Neural crest cell (in vitro differentiated cells): ENCODE measurements at regions not wholly inside any gene's neighbourhood (a gene's known extent, or its start where the extent isn't known, plus 50 kb on each side); places are given as distances from the start of the nearest gene placed in this dataset.

Experiments used
- DNase-seq: peaks from one replicate; pipeline ENCODE4 v3.0.0; 2021; ENCODE audit warnings: low read depth, mixed read lengths, low spot score
- H3K27ac Mint-ChIP-seq: one replicate; pipeline ENCODE4 v1.8.0; 2021; ENCODE audit warnings: mild to moderate bottlenecking, mixed read lengths; ENCODE audit not compliant: unreplicated experiment
- H3K27me3 Mint-ChIP-seq: 2 replicates; pipeline ENCODE4 v1.8.0; 2021; ENCODE audit warnings: low read depth, mild to moderate bottlenecking, mixed read lengths
- H3K36me3 Mint-ChIP-seq: 2 replicates; pipeline ENCODE4 v1.8.0; 2021; ENCODE audit warnings: low read depth, mild to moderate bottlenecking, mixed read lengths
- H3K4me1 Mint-ChIP-seq: 2 replicates; pipeline ENCODE4 v1.8.0; 2021; ENCODE audit warnings: mixed read lengths
- H3K4me3 Mint-ChIP-seq: one replicate; pipeline ENCODE4 v1.8.0; 2021; ENCODE audit warnings: mild to moderate bottlenecking, mixed read lengths
- H3K9me3 Mint-ChIP-seq: 2 replicates; pipeline ENCODE4 v1.8.0; 2021; ENCODE audit warnings: mixed read lengths
- TF ChIP-seq, protein P1 (sequence below): fragments of 200-600 bp; sonication (generic); conservative IDR thresholded peaks from 2 replicates; pipeline ENCODE4 v1.5.0; 2021; ENCODE audit warnings: antibody characterized with exemption, mild to moderate bottlenecking

GRCh38 chr16:22614271-22614947 lies 103.7 kb downstream of the NPIPB5 start:
- no peak for DNase-seq
- no peaks in the 10 kb centered on the region for H3K4me1 Mint-ChIP-seq
- no peak overlapping the region for H3K27ac Mint-ChIP-seq
- TF ChIP-seq, protein P1, sequence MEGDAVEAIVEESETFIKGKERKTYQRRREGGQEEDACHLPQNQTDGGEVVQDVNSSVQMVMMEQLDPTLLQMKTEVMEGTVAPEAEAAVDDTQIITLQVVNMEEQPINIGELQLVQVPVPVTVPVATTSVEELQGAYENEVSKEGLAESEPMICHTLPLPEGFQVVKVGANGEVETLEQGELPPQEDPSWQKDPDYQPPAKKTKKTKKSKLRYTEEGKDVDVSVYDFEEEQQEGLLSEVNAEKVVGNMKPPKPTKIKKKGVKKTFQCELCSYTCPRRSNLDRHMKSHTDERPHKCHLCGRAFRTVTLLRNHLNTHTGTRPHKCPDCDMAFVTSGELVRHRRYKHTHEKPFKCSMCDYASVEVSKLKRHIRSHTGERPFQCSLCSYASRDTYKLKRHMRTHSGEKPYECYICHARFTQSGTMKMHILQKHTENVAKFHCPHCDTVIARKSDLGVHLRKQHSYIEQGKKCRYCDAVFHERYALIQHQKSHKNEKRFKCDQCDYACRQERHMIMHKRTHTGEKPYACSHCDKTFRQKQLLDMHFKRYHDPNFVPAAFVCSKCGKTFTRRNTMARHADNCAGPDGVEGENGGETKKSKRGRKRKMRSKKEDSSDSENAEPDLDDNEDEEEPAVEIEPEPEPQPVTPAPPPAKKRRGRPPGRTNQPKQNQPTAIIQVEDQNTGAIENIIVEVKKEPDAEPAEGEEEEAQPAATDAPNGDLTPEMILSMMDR, result no peak
- H3K36me3 Mint-ChIP-seq, result no peaks in the 10 kb centered on the region
- no peak overlapping the region for H3K4me3 Mint-ChIP-seq
- H3K9me3 Mint-ChIP-seq, result peaks cover 7% of the 10 kb centered on the region
- peaks cover 8% of the 10 kb centered on the region for H3K27me3 Mint-ChIP-seq

DNA sequence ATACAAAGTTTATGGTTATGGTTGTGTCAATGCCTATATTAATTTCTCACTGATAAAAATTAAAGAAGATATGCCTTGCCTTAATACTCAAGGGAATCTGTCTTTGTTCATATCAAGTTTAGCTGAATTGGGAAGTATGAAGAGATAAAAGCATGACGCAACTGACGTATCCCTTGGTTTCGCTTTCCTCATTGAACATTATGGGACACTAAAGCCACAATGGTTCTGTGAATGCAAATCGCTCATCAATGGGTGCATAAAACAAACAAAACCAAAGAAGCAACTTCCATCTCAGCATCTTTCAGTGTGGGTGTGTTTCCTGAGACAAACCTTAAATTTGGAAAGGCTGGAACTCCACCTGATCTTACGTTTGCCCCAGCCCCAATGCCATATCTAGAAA lies 108.2 kb downstream of the NPIPB5 start:
- Mint-ChIP-seq H3K4me3 (no peak overlapping the region), H3K27me3 (peaks cover 14% of the 10 kb centered on the region), H3K27ac (no peak overlapping the region), H3K36me3 (no peaks in the 10 kb centered on the region), H3K4me1 (no peaks in the 10 kb centered on the region), H3K9me3 (peaks cover 7% of the 10 kb centered on the region)
- TF ChIP-seq, protein P1, result no peak
- DNase-seq, result no peak

DNA sequence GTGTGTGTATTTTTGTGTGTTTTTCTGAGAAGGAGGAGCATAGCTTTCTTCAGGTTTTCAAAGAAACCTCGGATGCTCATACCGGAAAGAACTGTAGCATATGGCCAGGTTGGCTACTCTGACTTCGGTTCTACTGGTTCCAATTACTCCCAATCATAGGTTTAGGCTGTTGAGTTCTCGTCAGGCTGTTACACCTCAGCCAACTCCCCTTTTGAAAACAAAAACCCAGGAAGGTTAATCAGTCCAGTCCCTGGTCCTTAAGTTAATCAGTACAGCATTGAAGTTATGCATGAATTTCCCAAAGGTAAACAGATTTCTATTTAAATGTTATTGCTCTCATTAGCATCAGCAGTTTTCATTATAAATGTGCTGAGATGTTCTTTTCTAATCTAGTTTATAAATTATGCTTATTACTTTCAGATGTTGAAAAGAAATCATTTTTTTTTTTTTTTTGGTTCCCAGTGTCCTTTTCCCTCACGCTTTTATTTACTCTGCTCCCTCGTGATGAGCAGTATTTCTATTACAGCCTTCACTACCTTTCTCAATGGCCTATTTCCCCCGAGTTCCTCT lies 111.0 kb downstream of the NPIPB5 start:
- TF ChIP-seq, protein P1, result no peak
- peaks cover 2% of the 10 kb centered on the region for H3K9me3 Mint-ChIP-seq
- H3K4me3 Mint-ChIP-seq, result no peak overlapping the region
- no peaks in the 10 kb centered on the region for H3K4me1 Mint-ChIP-seq
- no peaks in the 10 kb centered on the region for H3K36me3 Mint-ChIP-seq
- no peak overlapping the region for H3K27ac Mint-ChIP-seq
- H3K27me3 Mint-ChIP-seq, result peaks cover 14% of the 10 kb centered on the region
- DNase-seq, result no peak

GRCh38 chr16:22622703-22623102 lies 112.0 kb downstream of the NPIPB5 start:
- H3K4me1 Mint-ChIP-seq, result no peaks in the 10 kb centered on the region
- peaks cover 2% of the 10 kb centered on the region for H3K9me3 Mint-ChIP-seq
- no peaks in the 10 kb centered on the region for H3K36me3 Mint-ChIP-seq
- TF ChIP-seq, protein P1, result no peak
- no peak for DNase-seq
- H3K27me3 Mint-ChIP-seq, result peaks cover 14% of the 10 kb centered on the region
- H3K4me3 Mint-ChIP-seq, result no peak overlapping the region
- H3K27ac Mint-ChIP-seq, result no peak overlapping the region

- Mint-ChIP-seq H3K27me3 (peaks cover 14% of the 10 kb centered on the region), H3K9me3 (peaks cover 2% of the 10 kb centered on the region), H3K27ac (no peak overlapping the region), H3K36me3 (no peaks in the 10 kb centered on the region), H3K4me1 (no peaks in the 10 kb centered on the region), H3K4me3 (no peak overlapping the region)
- TF ChIP-seq, protein P1, result no peak
- no peak for DNase-seq
Observed at GRCh38 chr16:22623351-22623781, 112.7 kb downstream of the NPIPB5 start.
